Natural killer cell treated with Interleukin-12 subunit alpha and Interleukin-12 subunit beta and Interleukin-15 and Interleukin-18, amount 100 ng/mL, for 72 hours (primary cell): ENCODE measurements at regions not wholly inside any gene's neighbourhood (a gene's known extent, or its start where the extent isn't known, plus 50 kb on each side); places are given as distances from the start of the nearest gene placed in this dataset.

Source experiments
- ATAC-seq, 2 donors: fragments of 150-1000 bp; cut with Tn5 transposase in 1 of 2; sonication (Bioruptor Pico), chemical (Tn5 transposase) in 1 of 2; 2 replicates each; pipeline ENCODE4 v1.10.0; 2021
- DNase-seq: peaks from one replicate; pipeline ENCODE4 v3.0.0; 2022; ENCODE audit warnings: low spot score
- H3K27ac Mint-ChIP-seq, 2 donors: 1 replicate in 1 of 2; 2 replicates in 1 of 2; pipeline ENCODE4 v1.8.0; 2022; ENCODE audit warnings: mixed read lengths in 2 of 2, mild to moderate bottlenecking in 1 of 2, moderate library complexity in 1 of 2
- H3K27me3 Mint-ChIP-seq, 2 donors: 1 replicate in 1 of 2; 2 replicates in 1 of 2; pipeline ENCODE4 v1.8.0; 2022; ENCODE audit warnings: mixed read lengths in 2 of 2
- H3K36me3 Mint-ChIP-seq: one replicate; pipeline ENCODE4 v1.8.0; 2022; ENCODE audit warnings: mixed read lengths
- H3K4me1 Mint-ChIP-seq, 2 donors: 1 replicate in 1 of 2; 2 replicates in 1 of 2; pipeline ENCODE4 v1.8.0; 2022; ENCODE audit warnings: low read depth in 2 of 2, mixed read lengths in 2 of 2, mild to moderate bottlenecking in 1 of 2
- H3K4me3 Mint-ChIP-seq: one replicate; pipeline ENCODE4 v1.8.0; 2022; ENCODE audit warnings: mixed read lengths
- H3K9me3 Mint-ChIP-seq: 2 replicates; pipeline ENCODE4 v1.8.0; 2022; ENCODE audit warnings: mixed read lengths

- Mint-ChIP-seq H3K4me1 (peaks cover 5% of the 10 kb centered on the region in 2 donors), H3K27me3 (peaks cover 11 to 13% of the 10 kb centered on the region in 2 donors), H3K4me3 (no peak overlapping the region), H3K36me3 (peaks cover 3% of the 10 kb centered on the region), H3K9me3 (peaks cover 5% of the 10 kb centered on the region), H3K27ac (no peak overlapping the region)
- ATAC-seq (peak in 1 of 2 donors; percentile 39), DNase-seq (no peak)
These were observed 136.8 kb upstream of the C14orf180 start for GRCh38 chr14:104442631-104443390.

- peak in 1 of 2 donors; percentile 32 for ATAC-seq
- Mint-ChIP-seq H3K4me1 (peaks cover 5% of the 10 kb centered on the region in 2 donors), H3K9me3 (peaks cover 9% of the 10 kb centered on the region), H3K27ac (no peak overlapping the region), H3K27me3 (peaks cover 17 to 21% of the 10 kb centered on the region in 2 donors), H3K4me3 (no peak overlapping the region), H3K36me3 (peaks cover 11% of the 10 kb centered on the region)
- peak; percentile 51 for DNase-seq
These were observed 136.0 kb upstream of the C14orf180 start for GRCh38 chr14:104443391-104444158.

- Mint-ChIP-seq H3K27me3 (peaks cover 22 to 29% of the 10 kb centered on the region in 2 donors), H3K9me3 (peaks cover 11% of the 10 kb centered on the region), H3K27ac (no peak overlapping the region), H3K4me3 (no peak overlapping the region), H3K36me3 (peaks cover 19% of the 10 kb centered on the region), H3K4me1 (peaks cover 5% of the 10 kb centered on the region in 2 donors)
- ATAC-seq (peak in 1 of 2 donors; percentile 43), DNase-seq (no peak)
These were observed 135.2 kb upstream of the C14orf180 start for GRCh38 chr14:104444159-104445030.

- Mint-ChIP-seq H3K4me1 (peaks cover 5% of the 10 kb centered on the region in 2 donors), H3K4me3 (no peak overlapping the region), H3K27me3 (peaks cover 22 to 36% of the 10 kb centered on the region in 2 donors), H3K36me3 (peaks cover 21% of the 10 kb centered on the region), H3K9me3 (peaks cover 11% of the 10 kb centered on the region), H3K27ac (no peak overlapping the region)
- ATAC-seq: no peak
- no peak for DNase-seq
These were observed 134.5 kb upstream of the C14orf180 start for GRCh38 chr14:104445086-104445485.

GRCh38 chr14:104445832-104446381 lies 133.7 kb upstream of the C14orf180 start:
- Mint-ChIP-seq H3K27me3 (peaks cover 25 to 41% of the 10 kb centered on the region in 2 donors), H3K9me3 (peaks cover 11% of the 10 kb centered on the region), H3K36me3 (peaks cover 21% of the 10 kb centered on the region), H3K4me3 (no peak overlapping the region), H3K4me1 (peaks cover 5% of the 10 kb centered on the region in 2 donors), H3K27ac (no peak overlapping the region)
- ATAC-seq (no peak), DNase-seq (no peak)

GRCh38 chr14:104446611-104447010 lies 133.0 kb upstream of the C14orf180 start:
- DNase-seq: no peak
- H3K27ac Mint-ChIP-seq: no peak overlapping the region
- peaks cover 11% of the 10 kb centered on the region for H3K9me3 Mint-ChIP-seq
- no peak overlapping the region for H3K4me3 Mint-ChIP-seq
- H3K36me3 Mint-ChIP-seq: peaks cover 21% of the 10 kb centered on the region
- H3K4me1 Mint-ChIP-seq: peaks cover 5% of the 10 kb centered on the region in 2 donors
- no peak for ATAC-seq
- peaks cover 25 to 42% of the 10 kb centered on the region in 2 donors for H3K27me3 Mint-ChIP-seq

GRCh38 chr14:104447750-104448149 lies 131.8 kb upstream of the C14orf180 start:
- no peak overlapping the region for H3K4me3 Mint-ChIP-seq
- H3K36me3 Mint-ChIP-seq: peaks cover 21% of the 10 kb centered on the region
- no peak for DNase-seq
- peaks cover 30 to 50% of the 10 kb centered on the region in 2 donors for H3K27me3 Mint-ChIP-seq
- ATAC-seq: no peak
- no peak overlapping the region for H3K27ac Mint-ChIP-seq
- H3K4me1 Mint-ChIP-seq: peaks cover 5% of the 10 kb centered on the region in 2 donors
- H3K9me3 Mint-ChIP-seq: peaks cover 11% of the 10 kb centered on the region

- peaks cover 5% of the 10 kb centered on the region in 2 donors for H3K4me1 Mint-ChIP-seq
- peaks cover 11% of the 10 kb centered on the region for H3K9me3 Mint-ChIP-seq
- ATAC-seq: no peak
- DNase-seq: no peak
- H3K27ac Mint-ChIP-seq: no peak overlapping the region
- H3K36me3 Mint-ChIP-seq: peaks cover 21% of the 10 kb centered on the region
- peaks cover 34 to 54% of the 10 kb centered on the region in 2 donors for H3K27me3 Mint-ChIP-seq
- no peak overlapping the region for H3K4me3 Mint-ChIP-seq
These were observed 131.2 kb upstream of the C14orf180 start for GRCh38 chr14:104448321-104448720.

- Mint-ChIP-seq H3K4me1 (peaks cover 5% of the 10 kb centered on the region in 2 donors), H3K36me3 (peaks cover 21% of the 10 kb centered on the region), H3K9me3 (peaks cover 11% of the 10 kb centered on the region), H3K4me3 (no peak overlapping the region), H3K27me3 (peaks cover 34 to 56% of the 10 kb centered on the region in 2 donors), H3K27ac (no peak overlapping the region)
- DNase-seq (no peak), ATAC-seq (no peak)
These were observed 130.8 kb upstream of the C14orf180 start for GRCh38 chr14:104448721-104449120.

- Mint-ChIP-seq H3K4me1 (no peaks in the 10 kb centered on the region), H3K4me3 (no peak overlapping the region), H3K27ac (no peak overlapping the region), H3K36me3 (peaks cover 21% of the 10 kb centered on the region), H3K9me3 (peaks cover 6% of the 10 kb centered on the region), H3K27me3 (peaks cover 35 to 67% of the 10 kb centered on the region in 2 donors)
- DNase-seq (no peak), ATAC-seq (no peak)
These were observed 128.7 kb upstream of the C14orf180 start for GRCh38 chr14:104450811-104451401.

- Mint-ChIP-seq H3K4me3 (no peak overlapping the region), H3K27ac (no peak overlapping the region), H3K36me3 (peaks cover 21% of the 10 kb centered on the region), H3K4me1 (no peaks in the 10 kb centered on the region), H3K27me3 (peaks cover 31 to 66% of the 10 kb centered on the region in 2 donors), H3K9me3 (peaks cover 6% of the 10 kb centered on the region)
- DNase-seq (no peak), ATAC-seq (no peak)
These were observed 128.1 kb upstream of the C14orf180 start for GRCh38 chr14:104451474-104451873.

- H3K27ac Mint-ChIP-seq: no peak overlapping the region
- H3K9me3 Mint-ChIP-seq: no peaks in the 10 kb centered on the region
- no peak overlapping the region for H3K4me3 Mint-ChIP-seq
- DNase-seq: no peak
- peaks cover 42 to 67% of the 10 kb centered on the region in 2 donors for H3K27me3 Mint-ChIP-seq
- peaks cover 4 to 6% of the 10 kb centered on the region in 2 donors for H3K4me1 Mint-ChIP-seq
- no peaks in the 10 kb centered on the region for H3K36me3 Mint-ChIP-seq
- no peak for ATAC-seq
These were observed 120.7 kb upstream of the C14orf180 start for GRCh38 chr14:104458845-104459244.
